Gastroesophageal sphincter (tissue), 3 donors: ENCODE measurements at regions not wholly inside any gene's neighbourhood (a gene's known extent, or its start where the extent isn't known, plus 50 kb on each side); places are given as distances from the start of the nearest gene placed in this dataset.

Experiments
- EP300 ChIP-seq: sonication (generic); formaldehyde crosslinking; IDR thresholded peaks from one replicate; pipeline ENCODE4 v1.6.1; 2017; ENCODE audit warnings: antibody characterized with exemption, mild to moderate bottlenecking
- POLR2A ChIP-seq, 2 donors: fragments of 450-650 bp; IDR thresholded peaks; one replicate each; pipeline ENCODE4 v1.6.1; 2017; ENCODE audit warnings: antibody characterized with exemption in 2 of 2, mild to moderate bottlenecking in 2 of 2, moderate library complexity in 1 of 2
- POLR2AphosphoS5 ChIP-seq: sonication (generic); formaldehyde crosslinking; IDR thresholded peaks from one replicate; pipeline ENCODE4 v1.6.1; 2017; ENCODE audit warnings: antibody characterized with exemption
- TF ChIP-seq, protein P1 (sequence below), 4 experiments: fragments of 200-600 bp in 2 of 4; fragments of 450-650 bp in 2 of 4; sonication (generic) in 1 of 4; IDR thresholded peaks; one replicate each; pipeline ENCODE4 v1.5.1; 2017 to 2019; ENCODE audit warnings: antibody characterized with exemption in 4 of 4, mild to moderate bottlenecking in 2 of 4, moderate library complexity in 2 of 4

DNA sequence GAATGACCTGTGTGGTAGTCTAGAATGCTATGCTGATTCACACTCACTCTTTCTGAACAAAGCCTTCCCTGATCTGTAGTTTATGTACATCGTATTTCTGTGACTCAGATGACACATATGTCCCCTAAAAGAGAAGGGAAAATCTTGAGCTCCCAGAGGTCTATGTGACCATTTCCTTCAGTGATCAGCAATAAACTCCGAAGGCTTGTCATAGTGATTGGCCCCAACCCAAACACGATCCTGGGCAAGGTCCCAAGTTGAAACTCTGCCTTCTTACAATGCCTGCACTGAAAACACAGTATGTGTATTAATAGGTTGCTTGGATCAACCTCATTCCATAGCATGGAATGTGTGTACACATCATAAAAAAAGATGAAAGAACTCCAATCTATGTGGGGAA lies 685.8 kb downstream of the MAT2B start:
- TF ChIP-seq, protein P1, sequence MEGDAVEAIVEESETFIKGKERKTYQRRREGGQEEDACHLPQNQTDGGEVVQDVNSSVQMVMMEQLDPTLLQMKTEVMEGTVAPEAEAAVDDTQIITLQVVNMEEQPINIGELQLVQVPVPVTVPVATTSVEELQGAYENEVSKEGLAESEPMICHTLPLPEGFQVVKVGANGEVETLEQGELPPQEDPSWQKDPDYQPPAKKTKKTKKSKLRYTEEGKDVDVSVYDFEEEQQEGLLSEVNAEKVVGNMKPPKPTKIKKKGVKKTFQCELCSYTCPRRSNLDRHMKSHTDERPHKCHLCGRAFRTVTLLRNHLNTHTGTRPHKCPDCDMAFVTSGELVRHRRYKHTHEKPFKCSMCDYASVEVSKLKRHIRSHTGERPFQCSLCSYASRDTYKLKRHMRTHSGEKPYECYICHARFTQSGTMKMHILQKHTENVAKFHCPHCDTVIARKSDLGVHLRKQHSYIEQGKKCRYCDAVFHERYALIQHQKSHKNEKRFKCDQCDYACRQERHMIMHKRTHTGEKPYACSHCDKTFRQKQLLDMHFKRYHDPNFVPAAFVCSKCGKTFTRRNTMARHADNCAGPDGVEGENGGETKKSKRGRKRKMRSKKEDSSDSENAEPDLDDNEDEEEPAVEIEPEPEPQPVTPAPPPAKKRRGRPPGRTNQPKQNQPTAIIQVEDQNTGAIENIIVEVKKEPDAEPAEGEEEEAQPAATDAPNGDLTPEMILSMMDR (IDR thresholded peaks at IDR 0.05): no peak
- no peak for TF ChIP-seq EP300
- TF ChIP-seq POLR2AphosphoS5: no peak
- TF ChIP-seq POLR2A (IDR thresholded peaks at IDR 0.05): no peak
